IPS-15b (cell line): ENCODE measurements at regions not wholly inside any gene's neighbourhood (a gene's known extent, or its start where the extent isn't known, plus 50 kb on each side); places are given as distances from the start of the nearest gene placed in this dataset.
"Not testable (repeated sequence)": the region's sequence is repeated elsewhere in the genome, so short reads cannot be mapped to it uniquely, and the experiment has no call there.

Experiments used
- H3K27me3 ChIP-seq: one replicate; pipeline ENCODE4 v1.6.1; 2013; ENCODE audit warnings: low read length; ENCODE audit not compliant: control insufficient read depth, insufficient read depth
- H3K36me3 ChIP-seq: one replicate; pipeline ENCODE4 v1.6.1; 2013; ENCODE audit warnings: low read length; ENCODE audit not compliant: control insufficient read depth, insufficient read depth
- H3K4me1 ChIP-seq: one replicate; pipeline ENCODE4 v1.6.1; 2013; ENCODE audit warnings: mild to moderate bottlenecking, low read length; ENCODE audit not compliant: control insufficient read depth, insufficient read depth
- H3K4me3 ChIP-seq: one replicate; pipeline ENCODE4 v1.5.1; 2013; ENCODE audit warnings: low read depth, low read length
- H3K9ac ChIP-seq: one replicate; pipeline ENCODE4 v1.6.1; 2013; ENCODE audit warnings: low read depth, mild to moderate bottlenecking, low read length
- H3K9me3 ChIP-seq: one replicate; pipeline ENCODE4 v1.6.1; 2013; ENCODE audit warnings: mild to moderate bottlenecking, low read length; ENCODE audit not compliant: control insufficient read depth, insufficient read depth

- Histone ChIP-seq H3K9ac (no peak overlapping the region), H3K4me3 (no peak overlapping the region), H3K4me1 (no peaks in the 10 kb centered on the region), H3K36me3 (no peaks in the 10 kb centered on the region), H3K9me3 (peaks cover 5% of the 10 kb centered on the region), H3K27me3 (no peaks in the 10 kb centered on the region)
Measured at GRCh38 chr12:58104351-58104755, 163.0 kb downstream of the ATP23 start.

GRCh38 chr12:58105225-58106119 is 164.1 kb downstream of the ATP23 start:
- no peaks in the 10 kb centered on the region for H3K36me3 ChIP-seq
- peaks cover 5% of the 10 kb centered on the region for H3K9me3 ChIP-seq
- no peak overlapping the region for H3K9ac ChIP-seq
- no peaks in the 10 kb centered on the region for H3K4me1 ChIP-seq
- H3K27me3 ChIP-seq, result no peaks in the 10 kb centered on the region
- H3K4me3 ChIP-seq, result no peak overlapping the region

- H3K36me3 ChIP-seq, result no peaks in the 10 kb centered on the region
- H3K4me1 ChIP-seq, result no peaks in the 10 kb centered on the region
- no peak overlapping the region for H3K4me3 ChIP-seq
- peaks cover 5% of the 10 kb centered on the region for H3K9me3 ChIP-seq
- H3K9ac ChIP-seq, result no peak overlapping the region
- no peaks in the 10 kb centered on the region for H3K27me3 ChIP-seq
Measured at GRCh38 chr12:58106195-58106594, 164.8 kb downstream of the ATP23 start.

GRCh38 chr12:58117201-58117600 is 175.8 kb downstream of the ATP23 start:
- no peak overlapping the region for H3K4me3 ChIP-seq
- no peaks in the 10 kb centered on the region for H3K4me1 ChIP-seq
- no peak overlapping the region for H3K9ac ChIP-seq

GRCh38 chr12:58117667-58118066 is 176.3 kb downstream of the ATP23 start:
- Histone ChIP-seq H3K9ac (no peak overlapping the region), H3K4me3 (no peak overlapping the region), H3K27me3 (no peaks in the 10 kb centered on the region), H3K36me3 (no peaks in the 10 kb centered on the region), H3K4me1 (no peaks in the 10 kb centered on the region), H3K9me3 (no peaks in the 10 kb centered on the region)

More at GRCh38 chr12:58117201-58117600, 175.8 kb downstream of the ATP23 start:
- Histone ChIP-seq H3K9me3 (no peaks in the 10 kb centered on the region), H3K36me3 (no peaks in the 10 kb centered on the region), H3K27me3 (no peaks in the 10 kb centered on the region)

GRCh38 chr12:58125761-58126160 is 184.4 kb downstream of the ATP23 start:
- not testable (repeated sequence) for H3K4me3 ChIP-seq, H3K9me3 ChIP-seq, H3K9ac ChIP-seq, H3K4me1 ChIP-seq, H3K27me3 ChIP-seq, H3K36me3 ChIP-seq

- Histone ChIP-seq H3K36me3 (no peaks in the 10 kb centered on the region), H3K9ac (no peak overlapping the region), H3K4me1 (no peaks in the 10 kb centered on the region), H3K4me3 (no peak overlapping the region), H3K27me3 (no peaks in the 10 kb centered on the region), H3K9me3 (no peaks in the 10 kb centered on the region)
Measured at GRCh38 chr12:58131986-58132755, 190.8 kb downstream of the ATP23 start.

GRCh38 chr12:58138424-58138823 is 197.1 kb downstream of the ATP23 start:
- Histone ChIP-seq H3K27me3 (no peaks in the 10 kb centered on the region), H3K36me3 (no peaks in the 10 kb centered on the region), H3K4me1 (peaks cover 9% of the 10 kb centered on the region), H3K4me3 (no peak overlapping the region), H3K9me3 (no peaks in the 10 kb centered on the region), H3K9ac (no peak overlapping the region)

GRCh38 chr12:58139894-58140293 is 198.5 kb downstream of the ATP23 start:
- no peaks in the 10 kb centered on the region for H3K9me3 ChIP-seq
- no peaks in the 10 kb centered on the region for H3K27me3 ChIP-seq
- no peak overlapping the region for H3K9ac ChIP-seq
- peaks cover 9% of the 10 kb centered on the region for H3K4me1 ChIP-seq
- H3K4me3 ChIP-seq, result no peak overlapping the region
- no peaks in the 10 kb centered on the region for H3K36me3 ChIP-seq

- no peak overlapping the region for H3K9ac ChIP-seq
- no peak overlapping the region for H3K4me3 ChIP-seq
- H3K36me3 ChIP-seq, result no peaks in the 10 kb centered on the region
- H3K27me3 ChIP-seq, result no peaks in the 10 kb centered on the region
- no peaks in the 10 kb centered on the region for H3K9me3 ChIP-seq
- peaks cover 9% of the 10 kb centered on the region for H3K4me1 ChIP-seq
Measured at GRCh38 chr12:58140395-58140794, 199.0 kb downstream of the ATP23 start.

- Histone ChIP-seq H3K4me3 (no peak overlapping the region), H3K27me3 (no peaks in the 10 kb centered on the region), H3K9ac (no peak overlapping the region), H3K36me3 (no peaks in the 10 kb centered on the region), H3K9me3 (no peaks in the 10 kb centered on the region), H3K4me1 (peaks cover 9% of the 10 kb centered on the region)
Measured at GRCh38 chr12:58142991-58143390, 201.6 kb downstream of the ATP23 start.
